NCI-H1105 (cell line): ENCODE measurements at regions not wholly inside any gene's neighbourhood (a gene's known extent, or its start where the extent isn't known, plus 50 kb on each side); places are given as distances from the start of the nearest gene placed in this dataset.
"Not testable (repeated sequence)": the region's sequence is repeated elsewhere in the genome, so short reads cannot be mapped to it uniquely, and the experiment has no call there.

Experiments used
- DNase-seq: peaks from one replicate; lab custom pipeline; 2025; lab: John Stamatoyannopoulos, UW

GRCh38 chr5:87138091-87138805 lies 129.4 kb upstream of the RASA1 start:
- no peak for DNase-seq

- no peak for DNase-seq
Measured at GRCh38 chr5:87139795-87140194, 127.9 kb upstream of the RASA1 start.

GRCh38 chr5:87141544-87141943 lies 126.1 kb upstream of the RASA1 start:
- no peak for DNase-seq

GRCh38 chr5:87145853-87146252 lies 121.8 kb upstream of the RASA1 start:
- not testable (repeated sequence) for DNase-seq

GRCh38 chr5:87147441-87147840 lies 120.2 kb upstream of the RASA1 start:
- DNase-seq: no peak

- DNase-seq: no peak
Measured at GRCh38 chr5:87150630-87151029, 117.1 kb upstream of the RASA1 start.

GRCh38 chr5:87151547-87151946 lies 116.1 kb upstream of the RASA1 start:
- DNase-seq: no peak

- DNase-seq: no peak
Measured at GRCh38 chr5:87152886-87153285, 114.8 kb upstream of the RASA1 start.

GRCh38 chr5:87154191-87154590 lies 113.5 kb upstream of the RASA1 start:
- DNase-seq: no peak

GRCh38 chr5:87155106-87155505 lies 112.6 kb upstream of the RASA1 start:
- no peak for DNase-seq

GRCh38 chr5:87156631-87157030 lies 111.1 kb upstream of the RASA1 start:
- no peak for DNase-seq

GRCh38 chr5:87164409-87164808 lies 103.3 kb upstream of the RASA1 start:
- DNase-seq: no peak

- DNase-seq: no peak
Measured at GRCh38 chr5:87169300-87169991, 98.2 kb upstream of the RASA1 start.

GRCh38 chr5:87170799-87171198 lies 96.9 kb upstream of the RASA1 start:
- DNase-seq: no peak

GRCh38 chr5:87182649-87183048 lies 85.0 kb upstream of the RASA1 start:
- no peak for DNase-seq

GRCh38 chr5:87183896-87184295 lies 83.8 kb upstream of the RASA1 start:
- DNase-seq: no peak

GRCh38 chr5:87184605-87185004 lies 83.1 kb upstream of the RASA1 start:
- no peak for DNase-seq

- DNase-seq: no peak
Measured at GRCh38 chr5:87185838-87186237, 81.8 kb upstream of the RASA1 start.

- DNase-seq: no peak
Measured at GRCh38 chr5:87188391-87188790, 79.3 kb upstream of the RASA1 start.

GRCh38 chr5:87190041-87190440 lies 77.6 kb upstream of the RASA1 start:
- no peak for DNase-seq

- DNase-seq: no peak
Measured at GRCh38 chr5:87190687-87191086, 77.0 kb upstream of the RASA1 start.

- DNase-seq: no peak
Measured at GRCh38 chr5:87191645-87192044, 76.0 kb upstream of the RASA1 start.

- no peak for DNase-seq
Measured at GRCh38 chr5:87195104-87195591, 72.5 kb upstream of the RASA1 start.

- no peak for DNase-seq
Measured at GRCh38 chr5:87195616-87196015, 72.1 kb upstream of the RASA1 start.
